Spleen (tissue), 7 donors: ENCODE measurements at regions not wholly inside any gene's neighbourhood (a gene's known extent, or its start where the extent isn't known, plus 50 kb on each side); places are given as distances from the start of the nearest gene placed in this dataset.

ENCODE experiments used
- CTCF ChIP-seq, 11 experiments: fragments of 200-600 bp in 7 of 11; fragments of 450-650 bp in 4 of 11; sonication (generic) in 4 of 11; IDR thresholded peaks in 8 of 11; conservative IDR thresholded peaks in 3 of 11; 1 replicate in 7 of 11; 2 replicates in 4 of 11; pipeline versions ENCODE4 v1.4.0 to v1.8.0; 2016 to 2021; ENCODE audit warnings: antibody characterized with exemption in 11 of 11, inconsistent platforms in 4 of 11, mild to moderate bottlenecking in 1 of 11
- POLR2A ChIP-seq, 3 donors: fragments of 450-650 bp; IDR thresholded peaks; one replicate each; pipeline ENCODE4 v1.5.1; 2017; ENCODE audit warnings: antibody characterized with exemption in 3 of 3, mild to moderate bottlenecking in 1 of 3
- POLR2AphosphoS5 ChIP-seq, 3 donors: sonication (generic); formaldehyde crosslinking; IDR thresholded peaks; one replicate each; pipeline ENCODE4 v1.5.1; 2017; ENCODE audit warnings: antibody characterized with exemption in 3 of 3
- donor health status: DM: no; HTN: no; CAD: no; lungs with moderate emphysema.
- donor health status: DM: no; HTN: no; CAD: no.
- donor health status: DM: no; HTN: no; CAD: no.

GRCh38 chr20:41798930-41799502 lies 180.8 kb upstream of the CHD6 start:
- TF ChIP-seq CTCF (IDR thresholded peaks at IDR 0.05 in 8 of 11, conservative IDR thresholded peaks at IDR 0.05 in 3 of 11), result no peak
- no peak for TF ChIP-seq POLR2A (IDR thresholded peaks at IDR 0.05)
- no peak for TF ChIP-seq POLR2AphosphoS5 (IDR thresholded peaks at IDR 0.05)
